GM18498 (cell line): ENCODE measurements at regions not wholly inside any gene's neighbourhood (a gene's known extent, or its start where the extent isn't known, plus 50 kb on each side); places are given as distances from the start of the nearest gene placed in this dataset.
"Not testable (repeated sequence)": the region's sequence is repeated elsewhere in the genome, so short reads cannot be mapped to it uniquely, and the experiment has no call there.

Experiments
- ATAC-seq: cut with Tn5 transposase; IDR thresholded peaks from one replicate; pipeline ENCODE4 v1.9.1; 2021; ENCODE audit warnings: mild to moderate bottlenecking, moderate library complexity; ENCODE audit not compliant: unreplicated experiment

- ATAC-seq, result not testable (repeated sequence)
Observed at GRCh38 chr2:134061066-134061465, 192.8 kb upstream of the MGAT5 start.

GRCh38 chr2:134062235-134062634 lies 191.6 kb upstream of the MGAT5 start:
- not testable (repeated sequence) for ATAC-seq

DNA sequence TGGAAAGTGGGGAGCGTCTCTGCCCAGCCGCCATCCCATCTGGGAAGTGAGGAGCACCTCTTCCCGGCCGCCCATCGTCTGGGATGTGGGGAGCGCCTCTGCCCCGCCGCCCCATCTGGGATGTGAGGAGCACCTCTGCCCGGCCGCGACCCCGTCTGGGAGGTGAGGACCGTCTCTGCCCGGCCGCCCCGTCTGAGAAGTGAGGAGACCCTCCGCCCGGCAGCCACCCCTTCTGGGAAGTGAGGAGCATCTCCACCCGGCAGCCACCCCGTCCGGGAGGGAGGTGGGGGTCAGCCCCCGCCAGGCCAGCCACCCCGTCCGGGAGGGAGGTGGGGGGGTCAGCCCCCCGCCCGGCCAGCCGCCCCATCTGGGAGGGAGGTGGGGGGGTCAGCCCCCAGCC lies 190.0 kb upstream of the MGAT5 start:
- ATAC-seq, result not testable (repeated sequence)

DNA sequence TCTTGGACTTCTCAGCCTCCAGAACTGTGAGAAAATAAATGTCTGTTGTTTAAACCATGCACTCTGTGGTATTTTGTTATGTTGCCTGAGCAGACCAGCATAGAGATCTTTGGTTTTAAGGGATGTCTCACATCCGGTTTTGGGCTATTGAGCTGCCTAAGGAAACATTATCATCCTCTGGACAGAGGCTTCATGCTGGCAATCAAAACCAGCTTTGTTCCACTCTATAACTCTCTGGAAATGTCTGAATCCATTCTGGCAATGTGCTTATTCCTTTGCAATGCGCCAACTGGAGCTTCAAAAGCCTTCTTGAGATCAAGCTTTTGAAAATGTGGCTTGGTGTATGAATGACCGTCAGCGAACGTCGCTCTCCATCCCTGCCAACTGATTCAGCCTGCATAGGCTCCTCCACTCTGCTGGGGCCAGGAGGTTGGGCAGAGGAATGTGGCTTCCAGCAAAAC lies 183.6 kb upstream of the MGAT5 start:
- ATAC-seq, result no peak

- no peak for ATAC-seq
Observed at GRCh38 chr2:134072341-134072740, 181.5 kb upstream of the MGAT5 start.

GRCh38 chr2:134073023-134073422 lies 180.8 kb upstream of the MGAT5 start:
- ATAC-seq, result no peak

DNA sequence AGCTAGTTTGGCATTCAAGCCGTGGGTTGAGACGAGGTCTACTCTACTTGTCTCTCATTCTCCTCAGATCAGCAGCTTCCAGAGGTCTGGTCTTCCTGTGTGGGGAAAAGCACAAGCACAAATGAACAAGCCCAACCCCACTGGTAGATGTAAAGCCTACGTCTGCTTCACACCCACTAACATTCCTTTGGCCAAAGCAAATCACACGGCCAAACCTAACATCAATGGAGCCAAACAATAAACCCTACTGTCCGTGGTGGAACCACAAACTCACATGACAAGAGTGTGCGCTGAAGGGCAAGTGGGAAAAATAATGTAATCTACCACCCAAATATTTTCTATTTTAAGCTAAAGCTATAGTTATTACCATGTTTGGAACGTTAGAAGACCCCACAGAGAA lies 179.3 kb upstream of the MGAT5 start:
- ATAC-seq, result no peak

- no peak for ATAC-seq
Observed at GRCh38 chr2:134075204-134075603, 178.7 kb upstream of the MGAT5 start.

- ATAC-seq, result no peak
Observed at GRCh38 chr2:134078354-134078753, 175.5 kb upstream of the MGAT5 start.

DNA sequence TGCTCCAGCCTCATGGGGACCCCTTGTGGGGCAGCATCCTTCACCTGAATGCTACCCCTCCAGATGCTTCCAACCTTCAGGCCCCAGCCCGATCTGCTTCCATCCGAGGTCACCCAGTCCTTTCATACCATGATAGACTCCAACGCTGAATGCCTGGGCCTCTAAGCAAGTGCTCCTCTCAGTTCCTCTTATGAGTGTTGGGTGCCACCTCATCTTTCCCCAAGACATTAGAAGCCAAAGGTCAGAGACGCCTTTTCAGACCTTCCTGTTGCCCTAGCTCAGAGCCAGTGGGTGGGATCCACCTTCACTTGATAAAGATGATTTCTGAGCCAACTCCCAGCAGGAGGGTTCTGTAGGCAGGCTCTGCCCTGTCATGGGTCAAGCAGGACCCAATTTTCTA lies 174.5 kb upstream of the MGAT5 start:
- peak; percentile 97 for ATAC-seq

GRCh38 chr2:134080386-134081089 lies 173.3 kb upstream of the MGAT5 start:
- ATAC-seq, result no peak

- ATAC-seq, result no peak
Observed at GRCh38 chr2:134081238-134081938, 172.5 kb upstream of the MGAT5 start.

DNA sequence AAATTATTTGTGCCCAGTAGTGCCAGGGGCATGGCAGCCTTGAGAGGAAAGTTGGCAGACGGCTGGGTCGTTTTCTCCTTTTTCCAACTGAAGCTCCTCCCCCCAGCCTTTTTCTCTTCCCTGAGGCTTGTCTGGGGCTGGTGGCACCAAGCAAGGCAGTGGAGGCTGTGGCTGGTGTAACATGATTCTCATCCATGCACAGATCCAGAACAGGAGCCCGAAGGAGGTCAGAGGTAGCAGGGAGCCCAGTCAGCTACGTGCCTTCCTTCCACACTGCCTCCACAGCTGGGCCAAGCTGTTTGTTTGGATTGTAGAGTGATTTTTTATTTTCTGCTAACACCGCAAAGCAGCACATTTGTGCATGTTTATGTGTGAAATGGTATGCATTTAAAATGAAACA lies 170.3 kb upstream of the MGAT5 start:
- ATAC-seq, result no peak

GRCh38 chr2:134086594-134087219 lies 167.2 kb upstream of the MGAT5 start:
- ATAC-seq, result no peak

DNA sequence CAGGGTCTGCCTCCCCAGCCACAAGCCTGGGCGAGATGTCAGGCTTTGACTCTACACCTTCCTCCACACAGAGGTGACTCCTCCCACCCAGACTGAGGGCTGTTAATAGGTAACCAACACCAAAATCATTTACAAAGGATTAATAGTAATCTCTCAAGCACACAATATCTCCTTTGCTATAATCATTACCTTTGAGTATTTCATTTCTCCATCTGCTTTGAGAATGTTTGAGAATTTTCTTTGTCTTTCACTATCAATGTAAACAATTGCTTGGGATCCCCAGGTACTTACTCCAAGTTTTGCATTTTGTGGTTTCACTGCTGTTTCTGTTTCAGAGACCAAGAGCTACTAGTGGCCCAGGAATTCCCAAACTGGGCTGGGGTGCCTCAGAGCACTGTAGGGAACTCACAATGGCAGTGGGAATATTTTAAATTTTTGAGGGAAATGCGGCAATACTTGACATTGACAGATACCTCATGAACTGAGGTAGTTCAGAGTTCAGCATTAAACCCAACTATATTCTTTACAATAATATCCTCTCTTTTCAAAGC lies 166.4 kb upstream of the MGAT5 start:
- peak; percentile 75 for ATAC-seq

GRCh38 chr2:134089454-134089853 lies 164.4 kb upstream of the MGAT5 start:
- no peak for ATAC-seq

DNA sequence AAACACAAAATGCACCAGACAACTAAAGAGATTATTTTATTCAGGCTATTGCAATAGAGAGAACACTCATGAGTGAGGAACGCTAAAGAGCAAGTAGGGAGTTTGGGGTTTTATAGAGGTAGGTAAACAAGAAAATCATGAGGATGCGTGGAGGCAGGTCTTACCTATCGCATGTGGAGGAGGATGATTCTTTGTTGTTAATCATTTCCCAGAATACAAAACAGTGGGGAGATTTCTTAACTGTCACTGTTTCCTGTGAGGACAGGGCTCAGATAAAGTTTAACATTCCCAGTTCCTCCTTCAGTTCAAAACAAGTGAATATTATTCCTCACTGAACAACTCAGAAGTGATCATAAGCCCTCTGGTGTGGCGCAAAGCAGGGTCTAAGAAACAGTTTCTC lies 156.1 kb upstream of the MGAT5 start:
- no peak for ATAC-seq

- no peak for ATAC-seq
Observed at GRCh38 chr2:134098321-134098720, 155.6 kb upstream of the MGAT5 start.

DNA sequence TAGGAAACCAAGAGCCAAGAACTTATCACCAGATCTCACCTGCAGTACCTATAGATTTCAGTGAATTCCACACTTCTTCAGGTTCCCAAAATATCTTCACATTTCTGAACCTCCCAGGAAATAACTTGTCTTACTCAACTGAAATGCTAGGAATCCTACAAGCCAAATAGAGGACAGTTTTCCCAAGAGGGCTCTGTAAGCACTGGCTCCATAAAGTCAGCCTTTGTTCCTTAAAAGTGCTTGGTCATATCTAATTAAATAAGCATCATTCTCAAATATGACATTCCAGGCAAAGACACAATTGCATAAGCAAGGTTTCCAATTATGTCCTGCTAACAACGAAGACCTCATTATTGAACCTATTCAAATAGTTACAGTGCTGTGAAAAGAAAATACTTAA lies 154.6 kb upstream of the MGAT5 start:
- no peak for ATAC-seq

DNA sequence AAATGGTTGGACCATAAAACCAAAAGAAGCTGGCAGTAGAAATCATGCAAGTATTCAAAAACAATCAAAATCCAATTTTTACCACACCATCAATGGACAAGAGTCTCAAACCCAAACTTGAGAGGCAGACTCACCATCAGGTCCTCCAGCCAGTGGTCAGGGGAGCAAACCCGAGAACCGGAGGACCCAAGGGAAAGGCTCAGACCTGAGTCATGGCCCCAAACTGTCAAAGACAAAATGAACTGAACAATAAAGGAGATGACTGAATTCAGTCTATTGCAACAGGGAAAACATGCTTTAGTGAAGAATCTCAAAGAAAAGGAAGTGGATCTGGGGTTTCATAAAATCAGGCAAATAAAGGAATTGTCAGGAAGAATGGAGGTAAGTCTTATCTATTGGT lies 150.7 kb upstream of the MGAT5 start:
- no peak for ATAC-seq

DNA sequence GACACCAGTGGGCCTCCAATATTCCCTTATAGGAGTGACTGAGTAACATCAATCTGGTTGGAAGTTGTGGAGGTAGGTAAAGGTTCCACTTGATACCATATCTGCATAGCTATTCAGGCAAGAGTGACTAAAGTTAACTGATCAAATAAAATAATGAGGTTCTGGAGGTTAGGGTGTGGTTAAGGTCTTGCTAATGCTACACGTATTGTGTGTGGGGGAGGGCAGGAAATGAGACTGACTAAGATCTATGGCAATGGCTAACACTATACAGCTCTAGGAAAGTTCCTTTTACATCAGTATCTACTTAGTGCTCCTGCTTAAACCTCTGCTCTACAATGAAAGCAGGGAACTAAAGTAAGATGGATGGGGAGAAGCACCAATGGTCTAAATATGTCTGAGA lies 149.1 kb upstream of the MGAT5 start:
- ATAC-seq, result no peak

DNA sequence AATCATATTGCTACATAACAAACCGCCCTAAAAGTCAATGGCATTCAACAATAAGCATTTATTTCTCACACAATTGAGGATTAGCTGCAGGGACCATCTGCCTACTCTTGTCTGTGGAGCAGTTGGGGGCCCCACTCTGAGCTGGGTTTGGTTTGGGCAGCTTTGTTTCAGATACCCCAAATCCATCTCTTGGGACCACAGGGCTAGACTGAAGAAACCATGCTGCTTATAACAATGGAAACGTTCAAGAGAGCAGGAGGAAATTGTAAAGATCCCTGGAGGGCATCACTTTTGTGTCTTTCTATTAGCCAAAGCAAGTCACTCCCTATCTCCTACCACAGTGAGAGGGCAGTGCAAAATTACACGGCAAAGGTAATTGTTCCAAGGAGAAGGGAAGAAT lies 146.5 kb upstream of the MGAT5 start:
- no peak for ATAC-seq
